ENCODE measurements at regions not wholly inside any gene's neighbourhood (a gene's known extent, or its start where the extent isn't known, plus 50 kb on each side); places are given as distances from the start of the nearest gene placed in this dataset.

GRCh38 chr7:46461334-46461777, 540.3 kb upstream of the IGFBP3 start:
- no peak for TF ChIP-seq POLR2AphosphoS5 (IDR thresholded peaks at IDR 0.05; ENCODE audit: low read depth, low read length)
- TF ChIP-seq REST (IDR thresholded peaks at IDR 0.05; ENCODE audit: insufficient read depth in 1 of 2, low read depth in 2 of 2, low read length in 2 of 2), result no peak
- TF ChIP-seq TAF1 (IDR thresholded peaks at IDR 0.05; ENCODE audit: borderline replicate concordance, insufficient read depth, low read length), result no peak
- no peak for TF ChIP-seq SIN3A (IDR thresholded peaks at IDR 0.05; ENCODE audit: borderline replicate concordance, insufficient read depth, low read length)
